ENCODE measurements at regions not wholly inside any gene's neighbourhood (a gene's known extent, or its start where the extent isn't known, plus 50 kb on each side); places are given as distances from the start of the nearest gene placed in this dataset.

GRCh38 chr1:234926559-234927311 lies 201.9 kb downstream of the TOMM20 start:
- Histone ChIP-seq H3K27me3 (ENCODE audit: control insufficient read depth, insufficient read depth, low read length) (no peaks in the 10 kb centered on the region), H3K4me1 (ENCODE audit: control insufficient read depth, insufficient read depth, low read length) (no peaks in the 10 kb centered on the region), H3K9me3 (ENCODE audit: control insufficient read depth, insufficient read depth, low read length) (no peaks in the 10 kb centered on the region), H3K36me3 (ENCODE audit: control insufficient read depth, insufficient read depth, low read length) (no peaks in the 10 kb centered on the region), H3K9ac (ENCODE audit: low read depth, low read length) (no peak overlapping the region), H3K4me3 (ENCODE audit: low read depth, low read length) (no peak overlapping the region)

DNA sequence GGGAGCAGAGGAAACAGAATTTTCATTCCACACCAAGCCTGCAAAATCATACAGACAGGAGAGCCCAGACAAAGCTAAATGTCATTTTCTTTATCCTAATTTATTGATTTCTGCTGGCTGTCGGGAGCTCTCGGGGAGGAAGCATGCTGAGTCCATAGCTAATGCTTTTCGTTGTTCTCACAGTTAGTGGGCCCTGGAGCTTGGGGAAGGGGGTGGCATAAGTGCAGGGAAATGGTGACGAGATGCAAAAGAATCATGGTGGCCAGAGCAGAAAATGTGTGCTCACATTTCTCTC lies 202.4 kb downstream of the TOMM20 start:
- Histone ChIP-seq H3K9ac (ENCODE audit: low read depth, low read length) (no peak overlapping the region), H3K9me3 (ENCODE audit: control insufficient read depth, insufficient read depth, low read length) (no peaks in the 10 kb centered on the region), H3K27me3 (ENCODE audit: control insufficient read depth, insufficient read depth, low read length) (no peaks in the 10 kb centered on the region), H3K4me3 (ENCODE audit: low read depth, low read length) (no peak overlapping the region), H3K36me3 (ENCODE audit: control insufficient read depth, insufficient read depth, low read length) (no peaks in the 10 kb centered on the region), H3K4me1 (ENCODE audit: control insufficient read depth, insufficient read depth, low read length) (no peaks in the 10 kb centered on the region)

DNA sequence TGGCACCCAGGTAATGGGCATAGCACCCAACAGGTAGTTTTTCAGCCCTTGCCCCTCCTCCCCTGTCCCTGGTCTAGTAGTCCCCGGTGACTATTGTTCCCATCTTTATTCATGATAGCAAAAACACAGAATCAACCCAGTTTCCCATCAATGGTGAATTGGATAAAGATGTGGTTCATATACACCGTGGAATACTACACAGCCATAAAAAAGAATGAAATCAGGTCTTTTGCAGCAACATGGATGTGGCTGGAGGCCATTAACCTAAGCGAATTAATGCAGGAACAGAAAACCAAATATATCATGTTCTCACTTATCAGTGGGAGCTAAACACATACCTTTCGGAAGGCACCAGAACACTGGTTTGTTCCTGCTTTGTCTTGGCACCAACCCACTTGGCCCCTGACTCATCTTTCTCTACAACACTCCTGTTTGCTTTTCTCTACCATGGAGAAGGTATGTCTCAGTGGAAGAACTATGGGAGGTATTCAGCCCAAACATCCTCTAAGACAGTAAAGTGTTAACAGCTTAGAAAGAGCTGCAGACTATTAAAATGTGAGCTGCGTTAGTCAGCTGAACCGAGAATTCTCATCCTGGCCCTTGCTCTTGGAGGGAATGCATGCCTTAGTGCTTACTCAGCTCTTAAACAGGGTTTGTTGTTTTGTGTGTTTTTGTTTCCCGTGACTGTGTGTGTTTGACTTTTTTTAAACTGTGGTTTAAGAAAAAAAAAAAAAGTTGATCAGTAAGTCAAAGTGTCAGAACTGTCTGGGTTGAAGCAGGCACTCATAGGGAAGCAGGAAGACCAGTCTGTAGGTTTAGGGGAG lies 203.0 kb downstream of the TOMM20 start:
- Histone ChIP-seq H3K36me3 (ENCODE audit: control insufficient read depth, insufficient read depth, low read length) (no peaks in the 10 kb centered on the region), H3K9me3 (ENCODE audit: control insufficient read depth, insufficient read depth, low read length) (no peaks in the 10 kb centered on the region), H3K4me3 (ENCODE audit: low read depth, low read length) (no peak overlapping the region), H3K9ac (ENCODE audit: low read depth, low read length) (no peak overlapping the region), H3K27me3 (ENCODE audit: control insufficient read depth, insufficient read depth, low read length) (no peaks in the 10 kb centered on the region), H3K4me1 (ENCODE audit: control insufficient read depth, insufficient read depth, low read length) (no peaks in the 10 kb centered on the region)

- H3K4me3 ChIP-seq (ENCODE audit: low read depth, low read length), result no peak overlapping the region
- no peaks in the 10 kb centered on the region for H3K36me3 ChIP-seq (ENCODE audit: control insufficient read depth, insufficient read depth, low read length)
- no peaks in the 10 kb centered on the region for H3K27me3 ChIP-seq (ENCODE audit: control insufficient read depth, insufficient read depth, low read length)
- H3K9ac ChIP-seq (ENCODE audit: low read depth, low read length), result no peak overlapping the region
- H3K9me3 ChIP-seq (ENCODE audit: control insufficient read depth, insufficient read depth, low read length), result no peaks in the 10 kb centered on the region
- no peaks in the 10 kb centered on the region for H3K4me1 ChIP-seq (ENCODE audit: control insufficient read depth, insufficient read depth, low read length)
These were observed 203.9 kb downstream of the TOMM20 start for GRCh38 chr1:234924450-234925355.

- Histone ChIP-seq H3K36me3 (ENCODE audit: control insufficient read depth, insufficient read depth, low read length) (no peaks in the 10 kb centered on the region), H3K9me3 (ENCODE audit: control insufficient read depth, insufficient read depth, low read length) (no peaks in the 10 kb centered on the region), H3K4me1 (ENCODE audit: control insufficient read depth, insufficient read depth, low read length) (no peaks in the 10 kb centered on the region), H3K9ac (ENCODE audit: low read depth, low read length) (no peak overlapping the region), H3K4me3 (ENCODE audit: low read depth, low read length) (no peak overlapping the region), H3K27me3 (ENCODE audit: control insufficient read depth, insufficient read depth, low read length) (no peaks in the 10 kb centered on the region)
These were observed 205.0 kb downstream of the TOMM20 start for GRCh38 chr1:234923626-234924025.

DNA sequence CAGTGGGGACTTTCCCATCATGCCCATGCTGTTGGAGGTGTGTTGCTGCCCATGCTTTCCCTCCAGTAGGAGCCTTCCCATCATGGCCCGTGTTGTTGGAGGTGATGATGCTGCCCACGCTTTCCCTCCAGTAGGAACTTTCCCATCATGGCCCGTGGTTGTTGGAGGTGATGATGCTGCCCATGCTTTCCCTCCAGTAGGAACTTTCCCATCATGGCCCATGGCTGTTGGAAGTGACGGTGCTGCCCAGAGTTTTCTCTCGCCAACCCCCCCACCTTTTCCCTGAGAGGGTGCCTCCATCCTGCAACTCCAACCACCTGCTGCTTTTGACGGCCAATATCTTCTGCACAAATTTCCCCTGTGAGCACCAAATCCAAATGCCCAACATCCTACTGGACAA lies 205.7 kb downstream of the TOMM20 start:
- H3K4me3 ChIP-seq (ENCODE audit: low read depth, low read length), result no peak overlapping the region
- no peak overlapping the region for H3K9ac ChIP-seq (ENCODE audit: low read depth, low read length)
- H3K4me1 ChIP-seq (ENCODE audit: control insufficient read depth, insufficient read depth, low read length), result no peaks in the 10 kb centered on the region
- no peaks in the 10 kb centered on the region for H3K36me3 ChIP-seq (ENCODE audit: control insufficient read depth, insufficient read depth, low read length)
- H3K9me3 ChIP-seq (ENCODE audit: control insufficient read depth, insufficient read depth, low read length), result no peaks in the 10 kb centered on the region
- H3K27me3 ChIP-seq (ENCODE audit: control insufficient read depth, insufficient read depth, low read length), result no peaks in the 10 kb centered on the region

- Histone ChIP-seq H3K27me3 (ENCODE audit: control insufficient read depth, insufficient read depth, low read length) (no peaks in the 10 kb centered on the region), H3K36me3 (ENCODE audit: control insufficient read depth, insufficient read depth, low read length) (no peaks in the 10 kb centered on the region), H3K4me1 (ENCODE audit: control insufficient read depth, insufficient read depth, low read length) (no peaks in the 10 kb centered on the region), H3K4me3 (ENCODE audit: low read depth, low read length) (no peak overlapping the region), H3K9ac (ENCODE audit: low read depth, low read length) (no peak overlapping the region), H3K9me3 (ENCODE audit: control insufficient read depth, insufficient read depth, low read length) (no peaks in the 10 kb centered on the region)
These were observed 207.2 kb downstream of the TOMM20 start for GRCh38 chr1:234921266-234922062.

DNA sequence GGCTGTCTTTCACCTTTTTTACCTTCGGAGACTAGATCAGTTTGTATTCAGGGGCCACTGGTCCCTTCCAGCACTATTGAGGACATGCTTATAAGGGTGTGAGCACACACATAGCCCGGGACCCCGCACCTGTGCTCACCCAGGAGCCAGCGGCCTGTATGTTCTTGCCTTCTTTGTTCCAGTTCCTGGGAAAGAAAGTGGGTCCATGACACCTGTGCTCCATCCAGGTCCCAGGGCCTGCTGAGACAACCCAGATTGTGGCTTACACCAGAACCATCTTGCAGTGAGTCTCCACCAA lies 207.8 kb downstream of the TOMM20 start:
- Histone ChIP-seq H3K9ac (ENCODE audit: low read depth, low read length) (no peak overlapping the region), H3K9me3 (ENCODE audit: control insufficient read depth, insufficient read depth, low read length) (no peaks in the 10 kb centered on the region), H3K4me1 (ENCODE audit: control insufficient read depth, insufficient read depth, low read length) (no peaks in the 10 kb centered on the region), H3K4me3 (ENCODE audit: low read depth, low read length) (no peak overlapping the region), H3K36me3 (ENCODE audit: control insufficient read depth, insufficient read depth, low read length) (no peaks in the 10 kb centered on the region), H3K27me3 (ENCODE audit: control insufficient read depth, insufficient read depth, low read length) (no peaks in the 10 kb centered on the region)

- Histone ChIP-seq H3K4me3 (ENCODE audit: low read depth, low read length) (no peak overlapping the region), H3K36me3 (ENCODE audit: control insufficient read depth, insufficient read depth, low read length) (no peaks in the 10 kb centered on the region), H3K9ac (ENCODE audit: low read depth, low read length) (no peak overlapping the region), H3K27me3 (ENCODE audit: control insufficient read depth, insufficient read depth, low read length) (no peaks in the 10 kb centered on the region), H3K4me1 (ENCODE audit: control insufficient read depth, insufficient read depth, low read length) (no peaks in the 10 kb centered on the region), H3K9me3 (ENCODE audit: control insufficient read depth, insufficient read depth, low read length) (no peaks in the 10 kb centered on the region)
These were observed 208.3 kb downstream of the TOMM20 start for GRCh38 chr1:234920136-234920842.

DNA sequence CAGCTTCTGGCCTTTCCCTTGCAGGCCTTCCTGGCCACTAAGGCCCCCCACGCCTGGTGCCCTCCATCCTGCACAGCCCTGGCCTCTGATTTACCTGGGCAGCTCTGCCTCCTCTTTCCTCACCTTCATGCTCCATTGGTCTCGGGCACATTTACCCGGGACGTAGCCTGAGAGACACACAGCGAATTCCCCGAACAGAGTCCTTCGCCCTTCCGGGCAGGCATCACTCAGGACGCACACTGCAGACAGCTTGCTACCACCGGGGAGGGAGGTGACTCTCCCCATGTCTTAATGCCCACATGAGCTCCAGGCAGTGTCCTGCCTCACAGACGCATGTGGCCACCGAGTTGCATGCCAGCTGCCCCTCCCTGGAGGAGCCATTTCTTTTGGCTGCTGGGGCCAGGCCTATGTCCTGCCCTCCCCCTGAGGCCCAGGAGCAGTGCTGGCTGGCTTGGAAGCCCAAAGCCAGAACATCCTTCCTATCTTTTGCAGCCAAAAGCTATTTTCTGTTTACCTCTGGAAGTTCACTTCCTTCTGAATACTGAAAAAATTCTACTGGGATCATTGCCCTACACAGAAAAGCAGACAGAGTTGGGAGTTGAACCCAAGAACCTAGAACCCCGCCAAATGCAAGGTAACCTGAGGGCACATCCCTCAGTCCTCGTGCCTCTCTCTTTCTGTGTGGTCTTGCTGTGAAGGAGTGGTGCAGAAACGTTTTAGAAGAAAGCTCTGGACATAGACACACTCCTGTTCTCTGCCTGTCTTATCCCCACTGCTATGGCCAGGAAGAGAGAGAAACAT lies 209.5 kb downstream of the TOMM20 start:
- Histone ChIP-seq H3K9me3 (ENCODE audit: control insufficient read depth, insufficient read depth, low read length) (no peaks in the 10 kb centered on the region), H3K36me3 (ENCODE audit: control insufficient read depth, insufficient read depth, low read length) (no peaks in the 10 kb centered on the region), H3K4me3 (ENCODE audit: low read depth, low read length) (no peak overlapping the region), H3K9ac (ENCODE audit: low read depth, low read length) (no peak overlapping the region), H3K27me3 (ENCODE audit: control insufficient read depth, insufficient read depth, low read length) (no peaks in the 10 kb centered on the region), H3K4me1 (ENCODE audit: control insufficient read depth, insufficient read depth, low read length) (no peaks in the 10 kb centered on the region)

Measured in iPS-15b (cell line).